ENCODE measurements at regions not wholly inside any gene's neighbourhood (a gene's known extent, or its start where the extent isn't known, plus 50 kb on each side); places are given as distances from the start of the nearest gene placed in this dataset.
"Not testable (repeated sequence)": the region's sequence is repeated elsewhere in the genome, so short reads cannot be mapped to it uniquely, and the experiment has no call there.

GRCh38 chr3:171548917-171549316, 88.7 kb upstream of the TNIK start:
- no peak for DNase-seq (ENCODE audit: low read depth, low spot score)

- DNase-seq (ENCODE audit: low read depth, low spot score), result no peak
Observed at GRCh38 chr3:171543759-171544300, 83.6 kb upstream of the TNIK start.

- DNase-seq (ENCODE audit: low read depth, low spot score), result no peak
Observed at GRCh38 chr3:171542976-171543375, 82.8 kb upstream of the TNIK start.

GRCh38 chr3:171541647-171542046, 81.4 kb upstream of the TNIK start:
- DNase-seq (ENCODE audit: low read depth, low spot score), result no peak

- DNase-seq (ENCODE audit: low read depth, low spot score), result no peak
Observed at GRCh38 chr3:171541181-171541580, 81.0 kb upstream of the TNIK start.

GRCh38 chr3:171535799-171536198, 75.6 kb upstream of the TNIK start:
- DNase-seq (ENCODE audit: low read depth, low spot score), result no peak

- no peak for DNase-seq (ENCODE audit: low read depth, low spot score)
Observed at GRCh38 chr3:171535133-171535532, 74.9 kb upstream of the TNIK start.

- DNase-seq (ENCODE audit: low read depth, low spot score), result no peak
Observed at GRCh38 chr3:171533702-171534101, 73.5 kb upstream of the TNIK start.

GRCh38 chr3:171532294-171532693, 72.1 kb upstream of the TNIK start:
- DNase-seq (ENCODE audit: low read depth, low spot score), result no peak

- DNase-seq (ENCODE audit: low read depth, low spot score), result no peak
Observed at GRCh38 chr3:171531716-171532115, 71.5 kb upstream of the TNIK start.

- DNase-seq (ENCODE audit: low read depth, low spot score), result no peak
Observed at GRCh38 chr3:171528102-171528501, 67.9 kb upstream of the TNIK start.

- DNase-seq (ENCODE audit: low read depth, low spot score), result peak; percentile 34
Observed at GRCh38 chr3:171526869-171527268, 66.7 kb upstream of the TNIK start.

- DNase-seq (ENCODE audit: low read depth, low spot score), result no peak
Observed at GRCh38 chr3:171526146-171526545, 65.9 kb upstream of the TNIK start.

- no peak for DNase-seq (ENCODE audit: low read depth, low spot score)
Observed at GRCh38 chr3:171525437-171525836, 65.2 kb upstream of the TNIK start.

GRCh38 chr3:171524921-171525310, 64.7 kb upstream of the TNIK start:
- DNase-seq (ENCODE audit: low read depth, low spot score), result no peak

- DNase-seq (ENCODE audit: low read depth, low spot score), result no peak
Observed at GRCh38 chr3:171522651-171523050, 62.4 kb upstream of the TNIK start.

- DNase-seq (ENCODE audit: low read depth, low spot score), result not testable (repeated sequence)
Observed at GRCh38 chr3:171519423-171519822, 59.2 kb upstream of the TNIK start.

- no peak for DNase-seq (ENCODE audit: low read depth, low spot score)
Observed at GRCh38 chr3:171516765-171517164, 56.6 kb upstream of the TNIK start.

- DNase-seq (ENCODE audit: low read depth, low spot score), result no peak
Observed at GRCh38 chr3:171514466-171514865, 54.3 kb upstream of the TNIK start.

GRCh38 chr3:171511450-171511849, 51.2 kb upstream of the TNIK start:
- DNase-seq (ENCODE audit: low read depth, low spot score), result no peak
